HG02763 (cell line): ENCODE measurements at regions not wholly inside any gene's neighbourhood (a gene's known extent, or its start where the extent isn't known, plus 50 kb on each side); places are given as distances from the start of the nearest gene placed in this dataset.

ENCODE experiments used
- ATAC-seq: cut with Tn5 transposase; IDR thresholded peaks from one replicate; pipeline ENCODE4 v1.9.1; 2021; ENCODE audit warnings: mild to moderate bottlenecking, moderate library complexity; ENCODE audit not compliant: unreplicated experiment

- no peak for ATAC-seq
Measured at GRCh38 chr1:177355575-177355974, 184.8 kb downstream of the BRINP2 start.

- no peak for ATAC-seq
Measured at GRCh38 chr1:177354247-177354646, 183.5 kb downstream of the BRINP2 start.

GRCh38 chr1:177351361-177352108 lies 180.8 kb downstream of the BRINP2 start:
- ATAC-seq = no peak

GRCh38 chr1:177346790-177347359 lies 176.1 kb downstream of the BRINP2 start:
- ATAC-seq = no peak

- no peak for ATAC-seq
Measured at GRCh38 chr1:177343445-177343844, 172.7 kb downstream of the BRINP2 start.

- no peak for ATAC-seq
Measured at GRCh38 chr1:177341773-177342172, 171.0 kb downstream of the BRINP2 start.

- no peak for ATAC-seq
Measured at GRCh38 chr1:177340601-177341067, 169.9 kb downstream of the BRINP2 start.

GRCh38 chr1:177338376-177338775 lies 167.6 kb downstream of the BRINP2 start:
- ATAC-seq = no peak

- no peak for ATAC-seq
Measured at GRCh38 chr1:177334903-177335302, 164.1 kb downstream of the BRINP2 start.

GRCh38 chr1:177333936-177334595 lies 163.3 kb downstream of the BRINP2 start:
- no peak for ATAC-seq
